Hepatocyte (in vitro differentiated cells): ENCODE measurements at regions not wholly inside any gene's neighbourhood (a gene's known extent, or its start where the extent isn't known, plus 50 kb on each side); places are given as distances from the start of the nearest gene placed in this dataset.

Experiments
- CTCF ChIP-seq: fragments of 200-600 bp; sonication (generic); IDR thresholded peaks from 2 replicates; pipeline ENCODE4 v1.5.1; 2016; ENCODE audit warnings: antibody characterized with exemption, mild to moderate bottlenecking; ENCODE audit not compliant: poor library complexity
- EZH2 ChIP-seq: fragments of 200-600 bp; sonication (generic); IDR thresholded peaks from 2 replicates; pipeline ENCODE4 v1.6.1; 2016; ENCODE audit warnings: antibody characterized with exemption, mild to moderate bottlenecking, borderline replicate concordance

GRCh38 chr10:29227201-29227600 is 61.7 kb upstream of the LYZL1 start:
- TF ChIP-seq EZH2 (no peak), CTCF (no peak)
